HL-60 (cell line): ENCODE measurements at regions not wholly inside any gene's neighbourhood (a gene's known extent, or its start where the extent isn't known, plus 50 kb on each side); places are given as distances from the start of the nearest gene placed in this dataset.

Source experiments
- SPI1 ChIP-seq: IDR thresholded peaks from 2 replicates; pipeline ENCODE4 v1.6.1; 2012; ENCODE audit warnings: low read depth, mild to moderate bottlenecking, borderline replicate concordance
- TF ChIP-seq, protein P1 (sequence below): IDR thresholded peaks from one replicate; pipeline ENCODE4 v1.5.1; 2011; ENCODE audit warnings: low read length, control low read depth, inconsistent platforms; ENCODE audit not compliant: insufficient read depth

DNA sequence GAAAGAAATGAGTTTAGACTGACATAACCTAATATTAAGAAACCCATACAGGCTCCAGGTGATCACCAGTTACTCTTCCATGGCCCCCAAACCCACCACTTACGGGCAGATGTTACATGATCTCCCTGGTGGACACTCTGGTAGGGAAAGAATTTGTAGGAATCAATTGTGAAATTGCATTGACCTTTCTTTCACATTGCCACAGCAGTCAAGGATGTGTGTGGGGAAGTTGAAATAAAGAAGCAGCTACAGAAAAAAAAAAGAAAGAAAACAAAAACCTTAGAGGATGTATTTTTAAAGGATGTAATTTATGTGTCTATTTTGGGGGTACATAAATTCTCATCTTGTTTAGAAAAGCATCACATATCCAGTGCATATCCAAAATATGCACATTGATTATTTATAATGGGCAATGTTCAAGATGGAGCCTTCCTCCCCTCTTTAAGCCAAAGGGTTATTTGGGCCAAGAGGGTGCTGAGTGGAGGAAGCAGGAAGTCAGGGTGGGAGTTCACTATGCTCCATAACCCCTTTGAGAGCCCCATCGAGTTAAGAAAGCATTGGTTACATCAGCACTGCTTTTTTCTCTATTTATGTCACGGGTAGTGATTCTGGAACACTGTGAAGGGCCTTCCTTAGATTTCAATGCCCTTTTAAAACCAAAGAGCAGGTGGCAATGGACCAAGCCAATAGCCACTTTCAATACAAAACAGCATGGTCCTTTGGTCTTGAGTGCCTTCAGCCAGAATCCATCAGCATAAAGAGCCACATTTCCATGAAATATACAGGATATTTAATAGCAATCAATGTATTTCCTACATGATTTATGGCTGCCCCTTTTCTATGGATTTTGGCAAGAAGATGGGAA is 169.6 kb downstream of the LACC1 start:
- TF ChIP-seq, protein P1, sequence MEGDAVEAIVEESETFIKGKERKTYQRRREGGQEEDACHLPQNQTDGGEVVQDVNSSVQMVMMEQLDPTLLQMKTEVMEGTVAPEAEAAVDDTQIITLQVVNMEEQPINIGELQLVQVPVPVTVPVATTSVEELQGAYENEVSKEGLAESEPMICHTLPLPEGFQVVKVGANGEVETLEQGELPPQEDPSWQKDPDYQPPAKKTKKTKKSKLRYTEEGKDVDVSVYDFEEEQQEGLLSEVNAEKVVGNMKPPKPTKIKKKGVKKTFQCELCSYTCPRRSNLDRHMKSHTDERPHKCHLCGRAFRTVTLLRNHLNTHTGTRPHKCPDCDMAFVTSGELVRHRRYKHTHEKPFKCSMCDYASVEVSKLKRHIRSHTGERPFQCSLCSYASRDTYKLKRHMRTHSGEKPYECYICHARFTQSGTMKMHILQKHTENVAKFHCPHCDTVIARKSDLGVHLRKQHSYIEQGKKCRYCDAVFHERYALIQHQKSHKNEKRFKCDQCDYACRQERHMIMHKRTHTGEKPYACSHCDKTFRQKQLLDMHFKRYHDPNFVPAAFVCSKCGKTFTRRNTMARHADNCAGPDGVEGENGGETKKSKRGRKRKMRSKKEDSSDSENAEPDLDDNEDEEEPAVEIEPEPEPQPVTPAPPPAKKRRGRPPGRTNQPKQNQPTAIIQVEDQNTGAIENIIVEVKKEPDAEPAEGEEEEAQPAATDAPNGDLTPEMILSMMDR = no peak
- no peak for TF ChIP-seq SPI1
